ENCODE measurements at regions not wholly inside any gene's neighbourhood (a gene's known extent, or its start where the extent isn't known, plus 50 kb on each side); places are given as distances from the start of the nearest gene placed in this dataset.
A peak's percentile ranks its signal among the peaks of the same experiment; 100 is the strongest.

GRCh38 chr6:23280437-23280836 is 711.1 kb downstream of the HDGFL1 start:
- H3K4me3 ChIP-seq (ENCODE audit: low read length), result no peak overlapping the region
- no peaks in the 10 kb centered on the region for H3K27me3 ChIP-seq (ENCODE audit: insufficient read depth, low read depth, low read length)
- no peak overlapping the region for H3K9ac ChIP-seq (ENCODE audit: low read length)
- no peaks in the 10 kb centered on the region for H3K36me3 ChIP-seq (ENCODE audit: insufficient read depth, low read length)
- no peaks in the 10 kb centered on the region for H4K20me1 ChIP-seq (ENCODE audit: insufficient read depth)
- H3K4me2 ChIP-seq (ENCODE audit: low read length), result no peak overlapping the region
- no peaks in the 10 kb centered on the region for H3K9me2 ChIP-seq (ENCODE audit: insufficient read depth, low read length)
- H3K27ac ChIP-seq (ENCODE audit: low read length), result no peak overlapping the region
- TF ChIP-seq REST (IDR thresholded peaks at IDR 0.05; ENCODE audit: borderline replicate concordance) (no peak), RAD21 (conservative IDR thresholded peaks at IDR 0.05) (no peak)
- H3F3A ChIP-seq (ENCODE audit: insufficient read depth, low read length, poor library complexity, severe bottlenecking), result no peaks in the 10 kb centered on the region
- H3K9me3 ChIP-seq (ENCODE audit: low read length), result no peaks in the 10 kb centered on the region
- H3K79me2 ChIP-seq (replicated peaks; ENCODE audit: insufficient read depth, low read length), result no peaks in the 10 kb centered on the region
- no peak overlapping the region for H2AFZ ChIP-seq (ENCODE audit: low read depth, low read length)

- no peaks in the 10 kb centered on the region for H3F3A ChIP-seq (ENCODE audit: insufficient read depth, low read length, poor library complexity, severe bottlenecking)
- no peaks in the 10 kb centered on the region for H3K9me3 ChIP-seq (ENCODE audit: low read length)
- H3K27ac ChIP-seq (ENCODE audit: low read length), result peak overlapping the region; percentile 58
- H2AFZ ChIP-seq (ENCODE audit: low read depth, low read length), result no peak overlapping the region
- H3K4me3 ChIP-seq (ENCODE audit: low read length), result no peak overlapping the region
- H3K36me3 ChIP-seq (ENCODE audit: insufficient read depth, low read length), result no peaks in the 10 kb centered on the region
- no peaks in the 10 kb centered on the region for H3K27me3 ChIP-seq (ENCODE audit: insufficient read depth, low read depth, low read length)
- TF ChIP-seq MXI1 (conservative IDR thresholded peaks at IDR 0.05; ENCODE audit: poor library complexity, severe bottlenecking) (no peak), CTCF (IDR thresholded peaks at IDR 0.05; ENCODE audit: poor library complexity, severe bottlenecking) (no peak), EP300 (conservative IDR thresholded peaks at IDR 0.05; ENCODE audit: poor library complexity, severe bottlenecking) (no peak), TAF1 (IDR thresholded peaks at IDR 0.05; ENCODE audit: low read depth) (no peak), EZH2 (IDR thresholded peaks at IDR 0.05; ENCODE audit: borderline replicate concordance, insufficient read depth, low read length, poor library complexity, severe bottlenecking) (no peak), REST (IDR thresholded peaks at IDR 0.05; ENCODE audit: borderline replicate concordance) (no peak), SMC3 (conservative IDR thresholded peaks at IDR 0.05; ENCODE audit: poor library complexity) (no peak)
- no peaks in the 10 kb centered on the region for H4K20me1 ChIP-seq (ENCODE audit: insufficient read depth)
- H3K9ac ChIP-seq (ENCODE audit: low read length), result no peak overlapping the region
- no peaks in the 10 kb centered on the region for H3K9me2 ChIP-seq (ENCODE audit: insufficient read depth, low read length)
- no peaks in the 10 kb centered on the region for H3K79me2 ChIP-seq (replicated peaks; ENCODE audit: insufficient read depth, low read length)
- no peak overlapping the region for H3K4me2 ChIP-seq (ENCODE audit: low read length)
These were observed 713.1 kb downstream of the HDGFL1 start for GRCh38 chr6:23282252-23283021.

Measured in neural cell (in vitro differentiated cells).